ENCODE measurements at regions not wholly inside any gene's neighbourhood (a gene's known extent, or its start where the extent isn't known, plus 50 kb on each side); places are given as distances from the start of the nearest gene placed in this dataset.

DNA sequence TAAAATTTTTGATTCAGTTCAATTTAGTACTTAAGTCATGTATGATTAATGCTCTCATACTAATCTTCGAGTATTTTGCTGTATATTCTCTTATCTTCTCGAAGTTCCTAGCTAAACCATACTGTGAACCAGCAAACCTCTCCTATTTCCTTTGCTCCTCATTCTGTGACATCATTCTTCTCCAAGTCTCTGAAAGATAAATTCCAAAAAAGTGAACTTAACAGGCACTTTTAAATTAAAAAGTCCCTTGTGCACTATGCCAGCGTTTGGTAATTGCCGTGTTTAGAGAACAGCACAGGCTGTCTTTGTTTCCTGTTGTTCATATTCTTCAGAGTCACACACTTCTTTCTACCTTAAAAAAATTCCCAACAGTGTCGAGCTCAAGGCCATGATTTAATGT lies 188.4 kb upstream of the PHACTR1 start:
- H3K4me1 ChIP-seq (ENCODE audit: control insufficient read depth, insufficient read depth, low read length): no peaks in the 10 kb centered on the region
- no peak overlapping the region for H3K4me3 ChIP-seq (ENCODE audit: low read length)
- H3K9ac ChIP-seq (ENCODE audit: low read depth, low read length): no peak overlapping the region
- H3K36me3 ChIP-seq (ENCODE audit: insufficient read depth, low read length): no peaks in the 10 kb centered on the region
- H3K27me3 ChIP-seq (ENCODE audit: control insufficient read depth, insufficient read depth, low read length): no peaks in the 10 kb centered on the region
- no peaks in the 10 kb centered on the region for H3K9me3 ChIP-seq (replicated peaks; ENCODE audit: low read length)
- H3K4me2 ChIP-seq (ENCODE audit: low read length): no peak overlapping the region

DNA sequence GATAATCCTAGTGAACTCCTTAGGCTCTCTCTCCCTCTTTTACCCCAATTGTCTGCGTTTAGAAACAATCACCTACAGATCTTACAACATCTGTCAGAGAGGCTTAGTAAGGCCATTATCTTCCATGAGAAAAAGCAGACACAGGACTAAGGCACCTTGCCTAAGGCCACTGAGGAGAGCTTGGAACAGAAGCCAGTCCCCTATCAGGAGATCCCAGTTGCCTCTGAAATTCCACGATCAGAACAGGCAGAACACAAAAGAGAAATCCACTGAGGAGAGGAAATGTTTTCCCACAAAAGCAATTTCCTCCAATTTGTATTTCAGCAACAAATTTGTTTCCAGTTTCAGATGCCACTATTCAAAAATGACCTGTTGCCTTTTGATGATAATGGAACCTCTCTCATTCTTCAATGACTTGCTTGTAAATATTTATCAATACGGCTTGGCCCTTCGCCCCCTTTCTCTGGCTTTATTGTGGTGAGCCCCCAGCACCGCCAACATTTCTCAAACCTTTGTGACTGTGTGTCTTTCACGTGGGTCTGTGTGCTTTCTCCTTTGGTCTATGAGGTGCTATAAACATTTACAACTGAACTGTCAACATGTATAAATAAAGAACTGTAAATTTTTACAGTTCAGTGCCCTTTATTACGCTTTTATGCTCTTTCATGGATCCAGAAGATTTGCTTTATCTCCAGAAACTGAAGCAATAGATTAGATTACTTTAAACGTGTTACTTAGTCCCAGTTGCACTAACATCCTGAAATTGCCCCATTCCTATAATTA lies 187.8 kb upstream of the PHACTR1 start:
- H3K9me3 ChIP-seq (replicated peaks; ENCODE audit: low read length): no peaks in the 10 kb centered on the region
- H3K4me1 ChIP-seq (ENCODE audit: control insufficient read depth, insufficient read depth, low read length): no peaks in the 10 kb centered on the region
- no peak overlapping the region for H3K9ac ChIP-seq (ENCODE audit: low read depth, low read length)
- H3K4me2 ChIP-seq (ENCODE audit: low read length): no peak overlapping the region
- no peaks in the 10 kb centered on the region for H3K36me3 ChIP-seq (ENCODE audit: insufficient read depth, low read length)
- no peaks in the 10 kb centered on the region for H3K27me3 ChIP-seq (ENCODE audit: control insufficient read depth, insufficient read depth, low read length)
- no peak overlapping the region for H3K4me3 ChIP-seq (ENCODE audit: low read length)

DNA sequence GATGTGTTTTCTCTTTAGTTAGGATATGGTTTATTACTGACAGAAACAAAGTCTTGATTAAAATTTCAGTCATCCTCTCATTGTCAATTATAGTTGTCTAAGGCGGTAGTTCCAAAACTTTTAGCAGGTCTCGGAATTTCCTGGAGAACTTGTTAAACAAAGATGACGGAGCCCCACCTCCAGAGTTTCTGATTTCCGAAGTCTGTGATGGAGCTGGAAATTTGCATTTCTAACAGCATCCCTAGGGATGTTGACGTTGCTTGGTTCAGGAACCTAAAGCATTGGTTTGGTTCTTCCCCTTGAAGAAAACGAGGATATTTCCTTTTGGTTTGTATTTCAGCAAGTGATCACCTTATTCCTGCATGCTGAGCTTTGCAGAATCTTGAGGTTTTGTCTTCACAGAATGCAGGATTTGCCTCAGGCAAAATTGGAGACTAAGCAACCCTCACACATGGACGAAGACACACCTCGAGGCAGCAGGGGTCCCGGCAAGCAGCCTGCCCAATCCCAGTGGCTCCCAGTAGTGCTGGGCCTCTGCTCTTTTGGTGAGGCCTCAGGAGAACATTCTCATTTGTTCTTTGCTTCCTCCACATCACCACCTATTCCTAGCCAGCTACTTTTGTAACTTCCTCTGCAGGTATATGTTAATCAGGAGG lies 187.1 kb upstream of the PHACTR1 start:
- Histone ChIP-seq H3K4me2 (ENCODE audit: low read length) (no peak overlapping the region), H3K9ac (ENCODE audit: low read depth, low read length) (no peak overlapping the region), H3K27me3 (ENCODE audit: control insufficient read depth, insufficient read depth, low read length) (no peaks in the 10 kb centered on the region), H3K9me3 (replicated peaks; ENCODE audit: low read length) (no peaks in the 10 kb centered on the region), H3K4me1 (ENCODE audit: control insufficient read depth, insufficient read depth, low read length) (no peaks in the 10 kb centered on the region), H3K4me3 (ENCODE audit: low read length) (no peak overlapping the region), H3K36me3 (ENCODE audit: insufficient read depth, low read length) (no peaks in the 10 kb centered on the region)

DNA sequence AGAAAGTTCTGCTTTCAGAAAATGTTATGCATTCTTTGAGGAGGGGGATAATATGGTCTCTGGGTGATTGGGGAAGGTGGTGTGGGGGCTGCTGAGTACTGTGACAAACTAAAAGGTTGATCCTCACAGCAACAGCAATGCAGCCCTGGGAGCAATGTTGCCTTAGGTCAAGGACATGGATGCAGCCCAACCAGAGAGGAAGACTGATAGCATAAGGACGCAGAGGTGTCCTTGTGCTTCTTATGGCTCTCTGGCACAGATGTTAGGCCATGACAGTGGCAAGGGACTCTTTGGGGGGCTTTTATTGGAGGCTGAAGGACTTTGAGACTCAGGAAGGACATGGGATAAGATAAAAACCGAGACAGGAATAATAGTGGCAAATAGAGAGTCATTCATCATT lies 186.2 kb upstream of the PHACTR1 start:
- Histone ChIP-seq H3K4me2 (ENCODE audit: low read length) (no peak overlapping the region), H3K27me3 (ENCODE audit: control insufficient read depth, insufficient read depth, low read length) (no peaks in the 10 kb centered on the region), H3K9ac (ENCODE audit: low read depth, low read length) (no peak overlapping the region), H3K9me3 (replicated peaks; ENCODE audit: low read length) (no peaks in the 10 kb centered on the region), H3K4me1 (ENCODE audit: control insufficient read depth, insufficient read depth, low read length) (no peaks in the 10 kb centered on the region), H3K36me3 (ENCODE audit: insufficient read depth, low read length) (no peaks in the 10 kb centered on the region), H3K4me3 (ENCODE audit: low read length) (no peak overlapping the region)

DNA sequence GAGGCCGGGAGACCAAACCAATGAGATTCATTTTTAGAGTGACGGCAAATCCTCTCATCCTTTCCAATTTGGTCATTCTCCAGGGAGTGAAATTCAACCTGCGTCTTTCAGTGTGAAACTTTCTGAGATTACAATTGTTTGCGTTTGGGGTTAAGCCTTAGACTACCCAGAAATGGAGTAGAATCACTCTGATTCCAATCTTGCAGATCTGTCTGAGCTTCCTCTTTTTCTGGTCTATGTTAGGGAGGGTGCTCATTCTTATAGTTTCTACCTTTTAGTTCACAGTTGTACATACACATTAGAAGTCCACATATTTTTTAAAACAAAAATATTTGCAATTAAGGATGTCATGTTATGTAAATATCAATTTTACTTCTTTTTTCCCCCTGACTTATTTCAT lies 183.0 kb upstream of the PHACTR1 start:
- Histone ChIP-seq H3K27me3 (ENCODE audit: control insufficient read depth, insufficient read depth, low read length) (no peaks in the 10 kb centered on the region), H3K4me2 (ENCODE audit: low read length) (no peak overlapping the region), H3K9me3 (replicated peaks; ENCODE audit: low read length) (no peaks in the 10 kb centered on the region), H3K4me3 (ENCODE audit: low read length) (no peak overlapping the region), H3K36me3 (ENCODE audit: insufficient read depth, low read length) (no peaks in the 10 kb centered on the region), H3K4me1 (ENCODE audit: control insufficient read depth, insufficient read depth, low read length) (no peaks in the 10 kb centered on the region), H3K9ac (ENCODE audit: low read depth, low read length) (no peak overlapping the region)

DNA sequence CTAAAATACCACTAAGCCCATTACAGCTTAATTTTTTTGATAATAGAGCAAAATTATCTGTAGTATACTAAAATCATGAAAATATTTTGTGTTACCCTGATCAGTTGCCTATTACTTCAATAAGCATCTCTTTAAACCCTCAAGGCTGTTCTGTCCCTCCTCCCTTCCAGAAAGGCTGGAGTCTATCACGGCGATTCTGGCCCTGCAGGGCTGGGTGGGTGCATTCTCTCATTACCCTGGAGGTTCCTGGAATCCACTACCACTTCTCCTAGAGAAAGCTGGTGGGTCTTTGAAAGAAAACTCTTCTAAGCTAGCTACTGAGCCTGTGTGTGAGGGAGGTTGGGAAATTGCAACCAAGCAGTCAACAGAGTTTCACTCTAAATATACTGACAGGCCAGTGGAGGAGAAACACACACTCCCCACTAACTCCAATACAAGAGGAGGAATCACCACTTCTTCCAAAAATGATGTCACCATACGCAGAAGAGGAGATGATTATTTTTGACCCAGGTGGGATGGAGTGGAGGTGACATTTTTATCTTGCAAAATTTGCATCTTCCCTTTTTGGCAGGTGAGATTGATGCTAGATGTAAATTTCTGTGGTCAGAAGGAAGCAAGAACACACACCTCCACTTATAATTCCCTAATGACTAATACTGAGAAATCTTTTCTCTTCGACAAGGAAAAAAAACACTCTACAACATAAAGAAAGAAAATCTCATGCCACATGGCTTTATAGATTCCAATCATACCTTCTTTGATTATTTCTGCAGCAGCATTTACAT lies 182.3 kb upstream of the PHACTR1 start:
- H3K4me1 ChIP-seq (ENCODE audit: control insufficient read depth, insufficient read depth, low read length): no peaks in the 10 kb centered on the region
- H3K9me3 ChIP-seq (replicated peaks; ENCODE audit: low read length): no peaks in the 10 kb centered on the region
- no peaks in the 10 kb centered on the region for H3K36me3 ChIP-seq (ENCODE audit: insufficient read depth, low read length)
- H3K9ac ChIP-seq (ENCODE audit: low read depth, low read length): no peak overlapping the region
- H3K4me3 ChIP-seq (ENCODE audit: low read length): no peak overlapping the region
- no peak overlapping the region for H3K4me2 ChIP-seq (ENCODE audit: low read length)
- no peaks in the 10 kb centered on the region for H3K27me3 ChIP-seq (ENCODE audit: control insufficient read depth, insufficient read depth, low read length)

DNA sequence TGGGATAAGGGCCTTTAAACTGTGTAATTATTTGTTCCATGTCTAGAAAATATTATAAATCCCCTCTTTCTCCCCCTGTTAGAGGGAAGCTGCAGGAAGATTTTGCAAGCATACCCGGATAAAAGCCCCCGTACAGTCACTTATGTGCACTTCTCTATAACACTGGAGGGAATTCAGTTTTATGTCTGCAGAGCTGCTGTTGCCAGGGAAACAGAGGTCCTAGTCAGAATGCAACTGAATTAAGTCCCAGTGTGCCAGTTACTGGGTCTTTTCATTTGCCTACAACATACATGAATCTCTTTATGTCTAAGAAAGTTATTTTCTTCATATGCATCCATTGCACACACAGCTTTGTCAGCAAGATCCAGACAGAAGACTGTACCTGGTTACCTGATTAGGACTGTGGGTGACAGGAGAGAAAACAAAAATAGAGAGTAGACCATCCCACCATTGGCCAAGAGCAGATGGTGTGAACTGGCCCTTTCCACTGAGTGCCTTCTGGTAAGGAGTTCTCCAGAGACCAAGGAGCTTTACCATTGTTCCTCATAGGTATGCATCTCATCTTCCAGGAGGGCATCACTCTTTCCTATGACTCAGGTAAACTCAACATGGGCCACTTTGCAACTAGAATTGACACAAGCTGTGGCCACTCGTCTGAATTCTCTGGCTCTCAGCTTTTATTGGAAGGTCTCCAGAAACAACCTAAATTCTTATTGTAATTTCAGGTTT lies 180.8 kb upstream of the PHACTR1 start:
- Histone ChIP-seq H3K36me3 (ENCODE audit: insufficient read depth, low read length) (no peaks in the 10 kb centered on the region), H3K4me1 (ENCODE audit: control insufficient read depth, insufficient read depth, low read length) (no peaks in the 10 kb centered on the region), H3K27me3 (ENCODE audit: control insufficient read depth, insufficient read depth, low read length) (no peaks in the 10 kb centered on the region), H3K4me3 (ENCODE audit: low read length) (no peak overlapping the region), H3K4me2 (ENCODE audit: low read length) (no peak overlapping the region), H3K9me3 (replicated peaks; ENCODE audit: low read length) (no peaks in the 10 kb centered on the region), H3K9ac (ENCODE audit: low read depth, low read length) (no peak overlapping the region)

DNA sequence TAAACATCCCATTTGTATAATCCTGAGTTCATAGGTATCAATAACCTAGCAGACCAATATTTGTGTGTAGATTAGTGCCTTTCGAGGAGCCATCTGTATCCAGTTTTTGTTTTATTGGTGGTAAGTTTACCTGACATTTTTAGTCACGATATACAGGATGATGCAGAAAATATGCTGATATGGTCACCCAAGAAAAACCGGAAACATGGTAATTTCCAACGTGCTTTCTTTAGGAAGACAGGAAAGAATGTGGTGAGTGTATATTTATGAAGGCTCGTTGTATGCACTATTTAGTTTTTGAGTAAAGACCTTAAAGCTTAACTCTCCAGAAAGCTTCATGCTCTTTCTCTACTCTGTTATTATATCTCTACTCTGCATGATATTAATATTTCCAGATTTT lies 180.2 kb upstream of the PHACTR1 start:
- Histone ChIP-seq H3K4me3 (ENCODE audit: low read length) (no peak overlapping the region), H3K36me3 (ENCODE audit: insufficient read depth, low read length) (no peaks in the 10 kb centered on the region), H3K27me3 (ENCODE audit: control insufficient read depth, insufficient read depth, low read length) (no peaks in the 10 kb centered on the region), H3K9me3 (replicated peaks; ENCODE audit: low read length) (no peaks in the 10 kb centered on the region), H3K4me2 (ENCODE audit: low read length) (no peak overlapping the region), H3K4me1 (ENCODE audit: control insufficient read depth, insufficient read depth, low read length) (no peaks in the 10 kb centered on the region), H3K9ac (ENCODE audit: low read depth, low read length) (no peak overlapping the region)

DNA sequence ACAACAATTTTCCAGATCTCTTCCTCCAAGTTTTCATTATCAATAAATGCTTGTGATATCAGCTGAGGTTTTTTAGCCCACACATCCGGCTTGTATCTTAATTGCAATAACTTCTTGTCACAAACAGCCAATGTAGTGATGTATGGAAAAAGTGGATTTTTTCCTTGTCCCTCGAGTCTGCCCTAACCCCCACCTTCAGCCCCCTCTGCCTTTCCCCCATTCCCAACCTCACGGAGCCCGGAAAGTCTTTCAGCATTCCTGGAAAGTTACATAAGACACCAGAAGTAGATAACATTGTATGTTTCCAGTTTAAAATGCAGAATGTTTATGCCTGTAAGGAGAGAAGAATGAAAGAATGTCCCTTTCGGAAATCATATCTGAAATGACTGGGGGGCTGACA lies 179.2 kb upstream of the PHACTR1 start:
- Histone ChIP-seq H3K4me3 (ENCODE audit: low read length) (no peak overlapping the region), H3K4me2 (ENCODE audit: low read length) (no peak overlapping the region), H3K9me3 (replicated peaks; ENCODE audit: low read length) (no peaks in the 10 kb centered on the region), H3K27me3 (ENCODE audit: control insufficient read depth, insufficient read depth, low read length) (no peaks in the 10 kb centered on the region), H3K4me1 (ENCODE audit: control insufficient read depth, insufficient read depth, low read length) (no peaks in the 10 kb centered on the region), H3K36me3 (ENCODE audit: insufficient read depth, low read length) (no peaks in the 10 kb centered on the region), H3K9ac (ENCODE audit: low read depth, low read length) (no peak overlapping the region)

DNA sequence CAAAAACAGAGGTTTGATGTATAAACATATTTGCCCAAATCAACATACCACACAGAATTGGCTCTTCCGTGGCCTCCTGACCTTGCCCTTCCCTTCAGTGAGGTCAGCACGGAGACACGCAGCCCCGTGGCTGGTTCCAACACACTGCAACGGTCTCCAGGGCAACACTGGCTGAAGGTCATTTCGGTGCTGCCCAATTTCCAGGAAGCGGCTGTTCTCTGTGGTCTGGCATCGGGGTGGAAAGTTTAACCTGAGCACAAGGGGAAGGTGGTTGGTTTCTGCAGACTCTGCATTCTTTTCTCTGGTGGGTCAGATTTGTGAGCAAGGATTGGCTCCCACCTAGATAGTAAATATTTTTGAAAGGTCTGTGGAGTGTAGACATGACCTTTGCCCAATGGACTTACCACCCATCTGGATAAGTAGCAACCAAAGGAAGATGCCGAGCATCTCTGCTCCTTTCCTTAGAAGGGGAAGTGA lies 177.6 kb upstream of the PHACTR1 start:
- H3K4me2 ChIP-seq (ENCODE audit: low read length): no peak overlapping the region
- no peaks in the 10 kb centered on the region for H3K4me1 ChIP-seq (ENCODE audit: control insufficient read depth, insufficient read depth, low read length)
- H3K9ac ChIP-seq (ENCODE audit: low read depth, low read length): no peak overlapping the region
- no peaks in the 10 kb centered on the region for H3K36me3 ChIP-seq (ENCODE audit: insufficient read depth, low read length)
- no peaks in the 10 kb centered on the region for H3K9me3 ChIP-seq (replicated peaks; ENCODE audit: low read length)
- H3K27me3 ChIP-seq (ENCODE audit: control insufficient read depth, insufficient read depth, low read length): no peaks in the 10 kb centered on the region
- H3K4me3 ChIP-seq (ENCODE audit: low read length): no peak overlapping the region
